HG03558 (cell line): ENCODE measurements at regions not wholly inside any gene's neighbourhood (a gene's known extent, or its start where the extent isn't known, plus 50 kb on each side); places are given as distances from the start of the nearest gene placed in this dataset.

Source experiments
- ATAC-seq: cut with Tn5 transposase; IDR thresholded peaks from one replicate; pipeline ENCODE4 v1.9.1; 2021; ENCODE audit warnings: moderate number of reproducible peaks; ENCODE audit not compliant: unreplicated experiment; ENCODE audit errors: extremely low read depth

- no peak for ATAC-seq
These were observed 726.7 kb downstream of the PCDH18 start for GRCh38 chr4:136805617-136806016.

GRCh38 chr4:136803433-136803832 is 728.9 kb downstream of the PCDH18 start:
- no peak for ATAC-seq

- no peak for ATAC-seq
These were observed 732.0 kb downstream of the PCDH18 start for GRCh38 chr4:136800248-136800647.

- no peak for ATAC-seq
These were observed 735.3 kb downstream of the PCDH18 start for GRCh38 chr4:136796953-136797352.

- ATAC-seq, result no peak
These were observed 738.4 kb downstream of the PCDH18 start for GRCh38 chr4:136793848-136794247.

GRCh38 chr4:136784326-136784725 is 748.0 kb downstream of the PCDH18 start:
- ATAC-seq, result no peak

GRCh38 chr4:136769717-136770116 is 762.6 kb downstream of the PCDH18 start:
- ATAC-seq, result no peak

GRCh38 chr4:136768925-136769275 is 763.4 kb downstream of the PCDH18 start:
- ATAC-seq, result no peak

- ATAC-seq, result no peak
These were observed 763.9 kb downstream of the PCDH18 start for GRCh38 chr4:136768213-136768924.

GRCh38 chr4:136763919-136764318 is 768.4 kb downstream of the PCDH18 start:
- ATAC-seq, result no peak

- ATAC-seq, result no peak
These were observed 776.8 kb downstream of the PCDH18 start for GRCh38 chr4:136755531-136755916.

GRCh38 chr4:136754810-136755530 is 777.3 kb downstream of the PCDH18 start:
- ATAC-seq, result no peak

- no peak for ATAC-seq
These were observed 780.7 kb downstream of the PCDH18 start for GRCh38 chr4:136751556-136751955.

GRCh38 chr4:136750897-136751296 is 781.4 kb downstream of the PCDH18 start:
- no peak for ATAC-seq

GRCh38 chr4:136749989-136750388 is 782.3 kb downstream of the PCDH18 start:
- no peak for ATAC-seq

GRCh38 chr4:136748773-136749172 is 783.5 kb downstream of the PCDH18 start:
- ATAC-seq, result no peak

- no peak for ATAC-seq
These were observed 784.1 kb downstream of the PCDH18 start for GRCh38 chr4:136748165-136748564.

GRCh38 chr4:136743238-136743637 is 789.1 kb downstream of the PCDH18 start:
- no peak for ATAC-seq

GRCh38 chr4:136742333-136742732 is 790.0 kb downstream of the PCDH18 start:
- ATAC-seq, result no peak

GRCh38 chr4:136741468-136741867 is 790.8 kb downstream of the PCDH18 start:
- ATAC-seq, result no peak

- ATAC-seq, result no peak
These were observed 792.0 kb downstream of the PCDH18 start for GRCh38 chr4:136740326-136740725.

GRCh38 chr4:136737066-136737465 is 795.2 kb downstream of the PCDH18 start:
- ATAC-seq, result no peak
